ENCODE measurements at regions not wholly inside any gene's neighbourhood (a gene's known extent, or its start where the extent isn't known, plus 50 kb on each side); places are given as distances from the start of the nearest gene placed in this dataset.

GRCh38 chr16:5895137-5895536 is 797.5 kb upstream of the EEF2KMT start:
- Histone ChIP-seq H3K9ac (ENCODE audit: control insufficient read depth, extremely low read depth, insufficient read depth, low read length) (no peak overlapping the region), H3K4me3 (ENCODE audit: control insufficient read depth in 2 of 3, extremely low read depth in 1 of 3, insufficient read depth in 2 of 3, low read depth in 1 of 3, low read length in 3 of 3) (no peak overlapping the region), H3K27me3 (ENCODE audit: control insufficient read depth, extremely low read depth, insufficient read depth, low read length) (no peaks in the 10 kb centered on the region), H3K9me3 (ENCODE audit: control insufficient read depth, low read depth, low read length) (peaks cover 5% of the 10 kb centered on the region), H3K4me2 (ENCODE audit: control insufficient read depth, extremely low read depth, insufficient read depth, low read depth, low read length) (no peak overlapping the region), H3K4me1 (ENCODE audit: control insufficient read depth, extremely low read depth, insufficient read depth, low read length) (no peaks in the 10 kb centered on the region), H3K9me1 (ENCODE audit: control insufficient read depth, extremely low read depth, insufficient read depth, low read length) (no peaks in the 10 kb centered on the region), H4K20me1 (ENCODE audit: control insufficient read depth, extremely low read depth, insufficient read depth, low read length) (no peaks in the 10 kb centered on the region), H3K36me3 (ENCODE audit: control insufficient read depth in 2 of 2, extremely low read depth in 1 of 2, insufficient read depth in 2 of 2, low read length in 2 of 2) (no peaks in the 10 kb centered on the region), H3K79me2 (ENCODE audit: control insufficient read depth, insufficient read depth, low read length) (no peaks in the 10 kb centered on the region), H2AFZ (ENCODE audit: control insufficient read depth, low read length) (no peak overlapping the region), H3K27ac (ENCODE audit: control insufficient read depth, insufficient read depth, low read length) (no peak overlapping the region)
- DNase-seq (ENCODE audit: low read depth, low spot score) = no peak
- no peak for FAIRE-seq
- dilution Hi-C loops (cut with MboI; ENCODE audit: extremely low pct_ligation_motif_present, low sequenced_read_pairs) = no loop called here
- TF ChIP-seq EZH2 (IDR thresholded peaks at IDR 0.05; ENCODE audit: low read length) = no peak
- TF ChIP-seq, protein P1, sequence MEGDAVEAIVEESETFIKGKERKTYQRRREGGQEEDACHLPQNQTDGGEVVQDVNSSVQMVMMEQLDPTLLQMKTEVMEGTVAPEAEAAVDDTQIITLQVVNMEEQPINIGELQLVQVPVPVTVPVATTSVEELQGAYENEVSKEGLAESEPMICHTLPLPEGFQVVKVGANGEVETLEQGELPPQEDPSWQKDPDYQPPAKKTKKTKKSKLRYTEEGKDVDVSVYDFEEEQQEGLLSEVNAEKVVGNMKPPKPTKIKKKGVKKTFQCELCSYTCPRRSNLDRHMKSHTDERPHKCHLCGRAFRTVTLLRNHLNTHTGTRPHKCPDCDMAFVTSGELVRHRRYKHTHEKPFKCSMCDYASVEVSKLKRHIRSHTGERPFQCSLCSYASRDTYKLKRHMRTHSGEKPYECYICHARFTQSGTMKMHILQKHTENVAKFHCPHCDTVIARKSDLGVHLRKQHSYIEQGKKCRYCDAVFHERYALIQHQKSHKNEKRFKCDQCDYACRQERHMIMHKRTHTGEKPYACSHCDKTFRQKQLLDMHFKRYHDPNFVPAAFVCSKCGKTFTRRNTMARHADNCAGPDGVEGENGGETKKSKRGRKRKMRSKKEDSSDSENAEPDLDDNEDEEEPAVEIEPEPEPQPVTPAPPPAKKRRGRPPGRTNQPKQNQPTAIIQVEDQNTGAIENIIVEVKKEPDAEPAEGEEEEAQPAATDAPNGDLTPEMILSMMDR (optimal IDR thresholded peaks at IDR 0.05 in 1 of 3, IDR thresholded peaks at IDR 0.05 in 1 of 3, conservative IDR thresholded peaks at IDR 0.05 in 1 of 3; ENCODE audit: extremely low read depth in 1 of 3, insufficient read depth in 2 of 3, low read length in 3 of 3) = no peak

DNA sequence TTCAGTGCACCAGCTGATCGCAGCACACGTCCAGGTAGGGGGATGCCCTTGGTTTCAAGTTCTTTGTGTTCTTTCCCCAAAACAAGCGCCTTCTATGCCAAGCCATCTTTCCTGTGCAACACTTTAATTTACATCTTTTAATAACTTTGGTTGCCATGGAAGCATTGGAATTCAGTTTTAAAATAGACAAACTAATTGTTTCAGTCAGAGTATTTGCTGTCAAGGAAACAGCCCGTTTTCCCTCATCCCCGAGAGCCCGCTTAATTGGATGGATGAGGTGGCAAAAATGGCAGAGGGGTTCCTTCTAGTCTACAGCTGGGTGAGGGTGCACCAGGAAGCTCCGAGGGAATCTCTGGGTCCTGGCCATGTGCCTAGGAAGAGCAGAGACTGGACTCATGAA is 793.7 kb upstream of the EEF2KMT start:
- Histone ChIP-seq H3K27ac (ENCODE audit: control insufficient read depth, insufficient read depth, low read length) (no peak overlapping the region), H3K4me3 (ENCODE audit: control insufficient read depth in 2 of 3, extremely low read depth in 1 of 3, insufficient read depth in 2 of 3, low read depth in 1 of 3, low read length in 3 of 3) (no peak overlapping the region), H3K9ac (ENCODE audit: control insufficient read depth, extremely low read depth, insufficient read depth, low read length) (no peak overlapping the region), H3K27me3 (ENCODE audit: control insufficient read depth, extremely low read depth, insufficient read depth, low read length) (no peaks in the 10 kb centered on the region), H3K36me3 (ENCODE audit: control insufficient read depth in 2 of 2, extremely low read depth in 1 of 2, insufficient read depth in 2 of 2, low read length in 2 of 2) (no peaks in the 10 kb centered on the region), H3K4me2 (ENCODE audit: control insufficient read depth, extremely low read depth, insufficient read depth, low read depth, low read length) (no peak overlapping the region), H3K79me2 (ENCODE audit: control insufficient read depth, insufficient read depth, low read length) (no peaks in the 10 kb centered on the region), H3K9me3 (ENCODE audit: control insufficient read depth, low read depth, low read length) (peaks cover 10% of the 10 kb centered on the region), H4K20me1 (ENCODE audit: control insufficient read depth, extremely low read depth, insufficient read depth, low read length) (no peaks in the 10 kb centered on the region), H3K4me1 (ENCODE audit: control insufficient read depth, extremely low read depth, insufficient read depth, low read length) (no peaks in the 10 kb centered on the region), H3K9me1 (ENCODE audit: control insufficient read depth, extremely low read depth, insufficient read depth, low read length) (no peaks in the 10 kb centered on the region), H2AFZ (ENCODE audit: control insufficient read depth, low read length) (no peak overlapping the region)
- TF ChIP-seq, protein P1 (optimal IDR thresholded peaks at IDR 0.05 in 1 of 3, IDR thresholded peaks at IDR 0.05 in 1 of 3, conservative IDR thresholded peaks at IDR 0.05 in 1 of 3; ENCODE audit: extremely low read depth in 1 of 3, insufficient read depth in 2 of 3, low read length in 3 of 3) = no peak
- TF ChIP-seq EZH2 (IDR thresholded peaks at IDR 0.05; ENCODE audit: low read length) = no peak
- FAIRE-seq = no peak
- DNase-seq (ENCODE audit: low read depth, low spot score) = no peak
- dilution Hi-C loops (cut with MboI; ENCODE audit: extremely low pct_ligation_motif_present, low sequenced_read_pairs) = no loop called here

Measured in keratinocyte (primary cell).